Naive thymus-derived CD4-positive, alpha-beta T cell (primary cell): ENCODE measurements at regions not wholly inside any gene's neighbourhood (a gene's known extent, or its start where the extent isn't known, plus 50 kb on each side); places are given as distances from the start of the nearest gene placed in this dataset.

ENCODE experiments used
- ATAC-seq: fragments of 150-1000 bp; cut with Tn5 transposase; 2 replicates; pipeline ENCODE4 v1.10.0; 2021; ENCODE audit warnings: mild to moderate bottlenecking, moderate library complexity
- CTCF ChIA-PET: fragments of 350-600 bp; sonication (Branson Sonifier 250); formaldehyde crosslinking; loops from one replicate; lab custom pipeline; 2021; ENCODE audit warnings: antibody characterized with exemption; lab: Charles Lee
- POLR2A ChIA-PET: fragments of 350-600 bp; sonication (Branson Sonifier 250); formaldehyde crosslinking; loops from one replicate; lab custom pipeline; 2021; ENCODE audit warnings: antibody characterized with exemption, inconsistent platforms; lab: Charles Lee
- DNase-seq, 9 donors: peaks; one replicate each; pipeline versions ENCODE4 v3.0.0 to v3.0.0-alpha.2; 2020 to 2022; ENCODE audit warnings: mixed read lengths in 1 of 9
- H3K27ac ChIP-seq: one replicate; pipeline ENCODE4 v1.7.0; 2013; ENCODE audit warnings: mild to moderate bottlenecking, low read depth, low read length, moderate library complexity
- H3K27me3 ChIP-seq, 2 donors: one replicate each; pipeline ENCODE4 v1.7.0; 2013; ENCODE audit warnings: low read length in 2 of 2, mild to moderate bottlenecking in 2 of 2, moderate library complexity in 2 of 2; ENCODE audit not compliant: control insufficient read depth in 2 of 2, insufficient read depth in 2 of 2
- H3K36me3 ChIP-seq, 3 experiments: 1 replicate in 2 of 3; 2 replicates in 1 of 3; pipeline ENCODE4 v1.7.0; 2013; ENCODE audit warnings: low read length in 3 of 3, mild to moderate bottlenecking in 3 of 3, moderate library complexity in 1 of 3; ENCODE audit not compliant: insufficient read depth in 3 of 3, control insufficient read depth in 2 of 3
- H3K4me1 ChIP-seq, 2 donors: one replicate each; pipeline ENCODE4 v1.7.0; 2013; ENCODE audit warnings: low read length in 2 of 2, mild to moderate bottlenecking in 2 of 2, moderate library complexity in 1 of 2; ENCODE audit not compliant: control insufficient read depth in 2 of 2, insufficient read depth in 2 of 2
- H3K4me3 ChIP-seq: 2 replicates; pipeline ENCODE4 v1.7.0; 2013; ENCODE audit warnings: mild to moderate bottlenecking, low read length
- H3K9me3 ChIP-seq, 3 experiments: 1 replicate in 2 of 3; 2 replicates in 1 of 3; pipeline ENCODE4 v1.7.0; 2013; ENCODE audit warnings: low read length in 3 of 3; ENCODE audit not compliant: control insufficient read depth in 2 of 3
- H3K27ac Mint-ChIP-seq, 9 donors: one replicate each; pipeline ENCODE4 v1.8.0; 2020 to 2022; ENCODE audit warnings: mixed read lengths in 9 of 9, mild to moderate bottlenecking in 8 of 9, moderate library complexity in 5 of 9, inconsistent platforms in 2 of 9
- H3K27me3 Mint-ChIP-seq, 5 donors: one replicate each; pipeline ENCODE4 v1.8.0; 2021 to 2022; ENCODE audit warnings: mixed read lengths in 5 of 5, mild to moderate bottlenecking in 1 of 5
- H3K36me3 Mint-ChIP-seq, 5 donors: one replicate each; pipeline ENCODE4 v1.8.0; 2020 to 2022; ENCODE audit warnings: mixed read lengths in 5 of 5, mild to moderate bottlenecking in 3 of 5, inconsistent platforms in 1 of 5
- H3K4me1 Mint-ChIP-seq, 7 donors: one replicate each; pipeline ENCODE4 v1.8.0; 2020 to 2022; ENCODE audit warnings: mixed read lengths in 7 of 7, mild to moderate bottlenecking in 3 of 7, inconsistent platforms in 1 of 7
- H3K4me3 Mint-ChIP-seq, 10 donors: one replicate each; pipeline ENCODE4 v1.8.0; 2020 to 2022; ENCODE audit warnings: mild to moderate bottlenecking in 10 of 10, mixed read lengths in 10 of 10, moderate library complexity in 6 of 10, inconsistent platforms in 2 of 10
- H3K9me3 Mint-ChIP-seq, 11 donors: one replicate each; pipeline ENCODE4 v1.8.0; 2020 to 2022; ENCODE audit warnings: mixed read lengths in 11 of 11, mild to moderate bottlenecking in 4 of 11, inconsistent platforms in 1 of 11, moderate library complexity in 1 of 11
- intact Hi-C, 2 donors: fragments of 100-400 bp; cut with micrococcal nuclease; formaldehyde crosslinking; loops; one replicate each; pipeline ENCODE4 v1.15.1; 2023

GRCh38 chr14:32265584-32265983 lies 62.5 kb upstream of the RNU6-8 start:
- Mint-ChIP-seq H3K27me3 (peaks cover 0 to 6% (median 0%) of the 10 kb centered on the region in 5 donors), H3K36me3 (peaks cover 7 to 26% (median 11%) of the 10 kb centered on the region in 5 donors), H3K4me1 (peaks cover 0 to 8% (median 0%) of the 10 kb centered on the region in 7 donors), H3K27ac (no peak overlapping the region), H3K4me3 (no peak overlapping the region), H3K9me3 (peaks cover 6 to 54% (median 25%) of the 10 kb centered on the region in 11 donors)
- ChIA-PET CTCF (no interaction called here), POLR2A (no interaction called here)
- Histone ChIP-seq H3K27me3 (no peaks in the 10 kb centered on the region), H3K4me1 (no peaks in the 10 kb centered on the region), H3K4me3 (no peak overlapping the region), H3K9me3 (peaks cover 0 to 11% (median 0%) of the 10 kb centered on the region in 3 experiments), H3K27ac (no peak overlapping the region), H3K36me3 (no peaks in the 10 kb centered on the region)
- no peak for ATAC-seq
- DNase-seq: no peak
- intact Hi-C loops: no loop called here

GRCh38 chr14:32277998-32278397 lies 51.1 kb upstream of the AKAP6 start:
- peaks cover 13 to 87% (median 38%) of the 10 kb centered on the region in 11 donors for H3K9me3 Mint-ChIP-seq

More at GRCh38 chr14:32277998-32278397, 51.1 kb upstream of the AKAP6 start:
- ATAC-seq (no peak), DNase-seq (no peak)
- Histone ChIP-seq H3K4me3 (no peak overlapping the region), H3K36me3 (no peaks in the 10 kb centered on the region), H3K4me1 (no peaks in the 10 kb centered on the region), H3K9me3 (peaks cover 0 to 5% (median 0%) of the 10 kb centered on the region in 3 experiments), H3K27me3 (no peaks in the 10 kb centered on the region), H3K27ac (no peak overlapping the region)
- H3K4me1 Mint-ChIP-seq: no peaks in the 10 kb centered on the region
- H3K27ac Mint-ChIP-seq: no peak overlapping the region
- H3K4me3 Mint-ChIP-seq: no peak overlapping the region
- intact Hi-C loops: no loop called here
- H3K27me3 Mint-ChIP-seq: peaks cover 8 to 22% (median 14%) of the 10 kb centered on the region in 5 donors
- peaks cover 0 to 34% (median 16%) of the 10 kb centered on the region in 5 donors for H3K36me3 Mint-ChIP-seq
- ChIA-PET POLR2A (no interaction called here), CTCF (no interaction called here)
